WTC11 (cell line): ENCODE measurements at regions not wholly inside any gene's neighbourhood (a gene's known extent, or its start where the extent isn't known, plus 50 kb on each side); places are given as distances from the start of the nearest gene placed in this dataset.

Experiments used
- ATAC-seq: fragments of 200-7000 bp; cut with Tn5 transposase; 2 replicates; pipeline ENCODE4 v1.10.0; 2021; ENCODE audit warnings: mild to moderate bottlenecking, moderate library complexity
- CTCF ChIA-PET: fragments of 300-600 bp; sonication (Branson Sonifier 250); formaldehyde crosslinking; loops from one replicate; lab custom pipeline; 2021; ENCODE audit warnings: antibody characterized with exemption; lab: Charles Lee
- POLR2A ChIA-PET: fragments of 350-600 bp; sonication (Branson Sonifier 250); formaldehyde crosslinking; loops from one replicate; lab custom pipeline; 2021; ENCODE audit warnings: antibody characterized with exemption; lab: Charles Lee
- DNase-seq: peaks from one replicate; pipeline ENCODE4 v3.0.0; 2021; ENCODE audit warnings: low spot score
- H3K27ac Mint-ChIP-seq: 2 replicates; pipeline ENCODE4 v1.8.0; 2021; ENCODE audit warnings: mixed read lengths
- H3K27me3 Mint-ChIP-seq: 2 replicates; pipeline ENCODE4 v1.8.0; 2021; ENCODE audit warnings: low read depth, mild to moderate bottlenecking, moderate library complexity, mixed read lengths
- H3K36me3 Mint-ChIP-seq: 2 replicates; pipeline ENCODE4 v1.8.0; 2021; ENCODE audit warnings: mixed read lengths
- H3K4me1 Mint-ChIP-seq: 2 replicates; pipeline ENCODE4 v1.8.0; 2022; ENCODE audit warnings: mixed read lengths
- H3K4me3 Mint-ChIP-seq: 2 replicates; pipeline ENCODE4 v1.8.0; 2021; ENCODE audit warnings: mild to moderate bottlenecking, moderate library complexity, mixed read lengths
- H3K9me3 Mint-ChIP-seq: 2 replicates; pipeline ENCODE4 v1.8.0; 2021; ENCODE audit warnings: mixed read lengths
- ATF1 ChIP-seq: sonication (generic); formaldehyde crosslinking; IDR thresholded peaks from 2 replicates; pipeline ENCODE4 v1.8.1; 2023; ENCODE audit warnings: mild to moderate bottlenecking, moderate library complexity, missing genetic modification reagents
- EMX1 ChIP-seq: fragments of 250-450 bp; sonication (Bioruptor Pico); IDR thresholded peaks from 2 replicates; pipeline ENCODE4 v1.8.0; 2021; ENCODE audit warnings: mild to moderate bottlenecking
- ETV6 ChIP-seq: sonication (generic); formaldehyde crosslinking; IDR thresholded peaks from 2 replicates; pipeline ENCODE4 v1.8.1; 2022; ENCODE audit warnings: mild to moderate bottlenecking, missing genetic modification reagents
- GRHL2 ChIP-seq: fragments of 250-450 bp; sonication (Bioruptor Pico); IDR thresholded peaks from 2 replicates; pipeline ENCODE4 v1.8.0; 2022; ENCODE audit warnings: mild to moderate bottlenecking, moderate library complexity; ENCODE audit not compliant: insufficient replicate concordance, severe bottlenecking
- HMGA2 ChIP-seq: fragments of 250-450 bp; sonication (Bioruptor Pico); IDR thresholded peaks from 2 replicates; pipeline ENCODE4 v1.4.0; 2021; ENCODE audit warnings: mild to moderate bottlenecking, moderate library complexity
- IRF2 ChIP-seq: sonication (generic); formaldehyde crosslinking; IDR thresholded peaks from 2 replicates; pipeline ENCODE4 v1.8.0; 2022; ENCODE audit warnings: low read depth, missing genetic modification reagents, borderline replicate concordance
- KAT7 ChIP-seq: sonication (generic); formaldehyde crosslinking; IDR thresholded peaks from 2 replicates; pipeline ENCODE4 v1.8.1; 2023; ENCODE audit warnings: missing genetic modification reagents, mild to moderate bottlenecking, borderline replicate concordance
- ZMAT4 ChIP-seq: fragments of 250-450 bp; sonication (Bioruptor Pico); IDR thresholded peaks from 2 replicates; pipeline ENCODE4 v1.9.0; 2021; ENCODE audit warnings: mild to moderate bottlenecking
- ZNF263 ChIP-seq: sonication (generic); formaldehyde crosslinking; IDR thresholded peaks from 2 replicates; pipeline ENCODE4 v1.8.1; 2022; ENCODE audit warnings: low read depth, mild to moderate bottlenecking, moderate library complexity, missing genetic modification reagents
- ZNF423 ChIP-seq: fragments of 250-450 bp; sonication (Bioruptor Pico); IDR thresholded peaks from 2 replicates; pipeline ENCODE4 v2.1.2; 2022; ENCODE audit warnings: mild to moderate bottlenecking, moderate library complexity
- TF ChIP-seq, protein P1 (sequence below): sonication (generic); formaldehyde crosslinking; IDR thresholded peaks from 2 replicates; pipeline ENCODE4 v1.8.0; 2022; ENCODE audit warnings: mild to moderate bottlenecking, missing genetic modification reagents
- TF ChIP-seq, protein P2 (sequence below): sonication (generic); formaldehyde crosslinking; IDR thresholded peaks from 2 replicates; pipeline ENCODE4 v1.8.0; 2022; ENCODE audit warnings: missing genetic modification reagents
- TF ChIP-seq, protein P3 (sequence below): fragments of 250-450 bp; sonication (Bioruptor Pico); IDR thresholded peaks from 2 replicates; pipeline ENCODE4 v2.1.2; 2022; ENCODE audit warnings: mild to moderate bottlenecking, moderate library complexity
- TF ChIP-seq, protein P4 (sequence below): sonication (generic); formaldehyde crosslinking; IDR thresholded peaks from 2 replicates; pipeline ENCODE4 v1.8.1; 2022; ENCODE audit warnings: mild to moderate bottlenecking, moderate library complexity, missing genetic modification reagents

DNA sequence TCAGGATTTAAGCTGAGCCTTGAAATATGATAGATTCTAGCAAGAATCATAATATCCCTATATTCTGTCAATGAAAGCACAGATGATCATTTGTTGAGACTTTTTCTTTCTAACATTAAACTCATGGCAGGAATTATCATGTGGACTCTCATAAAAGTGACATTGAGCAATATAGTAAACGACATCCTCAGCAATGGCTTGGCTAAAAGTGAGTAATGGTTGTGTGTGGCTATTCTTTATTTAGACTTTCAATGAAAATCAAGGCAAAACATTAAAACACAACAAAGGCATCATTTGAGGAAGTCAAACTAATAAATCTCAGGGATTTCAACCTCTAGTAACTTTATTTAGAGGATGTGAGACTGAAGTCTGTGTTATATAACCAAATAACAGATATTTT lies 257.8 kb upstream of the ADGRL4 start:
- no peak for ATAC-seq
- ChIA-PET POLR2A (no interaction called here), CTCF (interaction anchor here (1.1 kb wide), 1 partner anchor 89 kb away, joined by 3 read pairs; no protein-coding TSS in a partner anchor)
- H3K4me1 Mint-ChIP-seq = peaks cover 64% of the 10 kb centered on the region
- no peak overlapping the region for H3K4me3 Mint-ChIP-seq
- no peak for TF ChIP-seq KAT7
- no peaks in the 10 kb centered on the region for H3K27me3 Mint-ChIP-seq
- no peaks in the 10 kb centered on the region for H3K9me3 Mint-ChIP-seq
- H3K36me3 Mint-ChIP-seq = peaks cover 5% of the 10 kb centered on the region; the same call in 1 of the 2 replicates
- no peak for DNase-seq
- H3K27ac Mint-ChIP-seq = peak overlapping the region; percentile 70; the same call in 1 of the 2 replicates

DNA sequence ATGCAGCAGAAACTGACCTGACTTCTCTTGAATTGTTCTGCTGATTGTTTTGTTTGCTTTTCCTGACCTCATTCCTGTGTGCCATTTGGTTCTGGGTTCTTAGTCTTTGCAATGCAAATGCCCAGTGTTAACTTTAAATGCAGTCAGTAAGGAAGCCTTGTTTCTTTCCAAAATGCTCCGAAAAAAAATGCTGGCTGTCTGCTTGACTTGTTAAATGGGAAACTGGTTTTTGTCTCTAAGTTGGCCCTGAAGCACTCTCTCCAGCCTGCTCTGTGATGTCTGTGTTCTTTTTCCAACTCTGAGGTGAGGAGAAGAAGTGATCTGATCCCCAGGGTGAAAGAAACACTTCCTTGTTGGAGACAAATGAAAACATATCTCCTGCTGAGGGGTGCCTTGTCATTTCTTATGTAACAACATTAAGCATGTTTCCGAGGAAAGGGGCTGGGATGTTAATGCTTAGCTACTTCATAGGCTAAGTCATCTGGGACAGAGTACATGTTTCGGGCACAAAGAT lies 256.3 kb upstream of the ADGRL4 start:
- Mint-ChIP-seq H3K4me3 (peak overlapping the region; percentile 56), H3K27ac (peak overlapping the region; percentile 97), H3K4me1 (peaks cover 69% of the 10 kb centered on the region), H3K36me3 (peaks cover 5% of the 10 kb centered on the region; the same call in 1 of the 2 replicates), H3K27me3 (no peaks in the 10 kb centered on the region), H3K9me3 (no peaks in the 10 kb centered on the region)
- no peak for TF ChIP-seq EMX1 (CRISPR knock-in tag)
- TF ChIP-seq ZNF423 (CRISPR knock-in tag) = peak; percentile 61; the same call in 1 of the 2 replicates
- TF ChIP-seq ETV6 (CRISPR knock-in tag) = 0 out of 2 replicates have a peak, but pooled peaks have one; percentile 12
- no peak for TF ChIP-seq HMGA2
- no peak for TF ChIP-seq ZNF263 (CRISPR knock-in tag)
- TF ChIP-seq, protein P1, sequence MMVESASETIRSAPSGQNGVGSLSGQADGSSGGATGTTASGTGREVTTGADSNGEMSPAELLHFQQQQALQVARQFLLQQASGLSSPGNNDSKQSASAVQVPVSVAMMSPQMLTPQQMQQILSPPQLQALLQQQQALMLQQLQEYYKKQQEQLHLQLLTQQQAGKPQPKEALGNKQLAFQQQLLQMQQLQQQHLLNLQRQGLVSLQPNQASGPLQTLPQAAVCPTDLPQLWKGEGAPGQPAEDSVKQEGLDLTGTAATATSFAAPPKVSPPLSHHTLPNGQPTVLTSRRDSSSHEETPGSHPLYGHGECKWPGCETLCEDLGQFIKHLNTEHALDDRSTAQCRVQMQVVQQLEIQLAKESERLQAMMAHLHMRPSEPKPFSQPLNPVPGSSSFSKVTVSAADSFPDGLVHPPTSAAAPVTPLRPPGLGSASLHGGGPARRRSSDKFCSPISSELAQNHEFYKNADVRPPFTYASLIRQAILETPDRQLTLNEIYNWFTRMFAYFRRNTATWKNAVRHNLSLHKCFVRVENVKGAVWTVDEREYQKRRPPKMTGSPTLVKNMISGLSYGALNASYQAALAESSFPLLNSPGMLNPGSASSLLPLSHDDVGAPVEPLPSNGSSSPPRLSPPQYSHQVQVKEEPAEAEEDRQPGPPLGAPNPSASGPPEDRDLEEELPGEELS (CRISPR knock-in tag) = peak; percentile 21; the same call in 1 of the 2 replicates
- CTCF ChIA-PET = no interaction called here
- POLR2A ChIA-PET = no interaction called here
- ATAC-seq = peak; percentile 93
- DNase-seq = no peak

DNA sequence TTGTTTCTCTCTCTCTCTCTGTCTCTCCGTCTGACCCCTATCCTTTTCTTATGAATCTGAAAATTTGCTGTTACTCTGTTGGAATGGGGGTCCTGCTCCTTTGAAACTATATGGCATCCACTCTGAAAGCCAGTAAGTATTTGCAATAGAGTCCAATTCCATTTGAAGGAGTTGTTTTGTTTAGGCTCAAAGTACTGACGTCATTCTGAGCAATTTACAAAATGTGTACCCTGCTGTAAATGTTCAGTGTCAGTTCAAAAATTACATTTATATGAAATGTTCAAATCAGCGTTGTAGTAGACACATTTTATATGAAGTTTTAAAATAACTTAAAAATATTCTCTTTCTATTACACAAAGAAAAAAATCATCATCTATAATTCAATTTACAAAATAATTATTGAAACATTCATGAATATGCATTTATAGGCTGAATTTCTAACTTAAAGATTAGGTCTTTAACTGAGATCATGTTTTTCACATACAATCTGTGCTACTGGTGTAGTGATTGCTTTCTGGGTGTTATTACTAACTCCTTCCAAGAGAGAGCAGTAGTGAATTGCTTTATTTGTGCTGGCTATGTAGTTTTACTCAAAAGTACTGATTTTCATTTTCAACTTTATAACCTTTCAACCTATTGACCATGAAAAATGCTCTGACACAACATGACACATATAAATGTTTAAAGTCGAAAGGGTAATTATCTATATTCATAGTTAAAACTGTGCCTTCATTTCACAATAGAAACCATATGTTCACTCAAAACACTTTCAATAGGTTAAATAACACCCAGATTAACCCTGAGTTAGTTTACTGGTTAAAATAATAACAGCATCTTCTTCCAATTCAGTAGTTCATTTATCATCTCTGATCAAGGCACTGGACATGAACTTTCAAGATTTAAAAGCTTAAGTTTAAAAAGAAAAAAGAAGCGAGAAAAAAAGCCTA lies 253.1 kb upstream of the ADGRL4 start:
- no peak for DNase-seq
- ATAC-seq = peak; percentile 25; the same call in 1 of the 2 replicates
- no peaks in the 10 kb centered on the region for H3K27me3 Mint-ChIP-seq
- H3K27ac Mint-ChIP-seq = no peak overlapping the region
- CTCF ChIA-PET = interaction anchor here (0.7 kb wide), 1 partner anchor 495 kb away, joined by 3 read pairs; no protein-coding TSS in a partner anchor
- H3K36me3 Mint-ChIP-seq = no peaks in the 10 kb centered on the region
- H3K4me1 Mint-ChIP-seq = peaks cover 62% of the 10 kb centered on the region
- H3K4me3 Mint-ChIP-seq = no peak overlapping the region
- H3K9me3 Mint-ChIP-seq = no peaks in the 10 kb centered on the region
- TF ChIP-seq, protein P2, sequence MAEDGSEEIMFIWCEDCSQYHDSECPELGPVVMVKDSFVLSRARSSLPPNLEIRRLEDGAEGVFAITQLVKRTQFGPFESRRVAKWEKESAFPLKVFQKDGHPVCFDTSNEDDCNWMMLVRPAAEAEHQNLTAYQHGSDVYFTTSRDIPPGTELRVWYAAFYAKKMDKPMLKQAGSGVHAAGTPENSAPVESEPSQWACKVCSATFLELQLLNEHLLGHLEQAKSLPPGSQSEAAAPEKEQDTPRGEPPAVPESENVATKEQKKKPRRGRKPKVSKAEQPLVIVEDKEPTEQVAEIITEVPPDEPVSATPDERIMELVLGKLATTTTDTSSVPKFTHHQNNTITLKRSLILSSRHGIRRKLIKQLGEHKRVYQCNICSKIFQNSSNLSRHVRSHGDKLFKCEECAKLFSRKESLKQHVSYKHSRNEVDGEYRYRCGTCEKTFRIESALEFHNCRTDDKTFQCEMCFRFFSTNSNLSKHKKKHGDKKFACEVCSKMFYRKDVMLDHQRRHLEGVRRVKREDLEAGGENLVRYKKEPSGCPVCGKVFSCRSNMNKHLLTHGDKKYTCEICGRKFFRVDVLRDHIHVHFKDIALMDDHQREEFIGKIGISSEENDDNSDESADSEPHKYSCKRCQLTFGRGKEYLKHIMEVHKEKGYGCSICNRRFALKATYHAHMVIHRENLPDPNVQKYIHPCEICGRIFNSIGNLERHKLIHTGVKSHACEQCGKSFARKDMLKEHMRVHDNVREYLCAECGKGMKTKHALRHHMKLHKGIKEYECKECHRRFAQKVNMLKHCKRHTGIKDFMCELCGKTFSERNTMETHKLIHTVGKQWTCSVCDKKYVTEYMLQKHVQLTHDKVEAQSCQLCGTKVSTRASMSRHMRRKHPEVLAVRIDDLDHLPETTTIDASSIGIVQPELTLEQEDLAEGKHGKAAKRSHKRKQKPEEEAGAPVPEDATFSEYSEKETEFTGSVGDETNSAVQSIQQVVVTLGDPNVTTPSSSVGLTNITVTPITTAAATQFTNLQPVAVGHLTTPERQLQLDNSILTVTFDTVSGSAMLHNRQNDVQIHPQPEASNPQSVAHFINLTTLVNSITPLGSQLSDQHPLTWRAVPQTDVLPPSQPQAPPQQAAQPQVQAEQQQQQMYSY (CRISPR knock-in tag) = no peak
- TF ChIP-seq, protein P3, sequence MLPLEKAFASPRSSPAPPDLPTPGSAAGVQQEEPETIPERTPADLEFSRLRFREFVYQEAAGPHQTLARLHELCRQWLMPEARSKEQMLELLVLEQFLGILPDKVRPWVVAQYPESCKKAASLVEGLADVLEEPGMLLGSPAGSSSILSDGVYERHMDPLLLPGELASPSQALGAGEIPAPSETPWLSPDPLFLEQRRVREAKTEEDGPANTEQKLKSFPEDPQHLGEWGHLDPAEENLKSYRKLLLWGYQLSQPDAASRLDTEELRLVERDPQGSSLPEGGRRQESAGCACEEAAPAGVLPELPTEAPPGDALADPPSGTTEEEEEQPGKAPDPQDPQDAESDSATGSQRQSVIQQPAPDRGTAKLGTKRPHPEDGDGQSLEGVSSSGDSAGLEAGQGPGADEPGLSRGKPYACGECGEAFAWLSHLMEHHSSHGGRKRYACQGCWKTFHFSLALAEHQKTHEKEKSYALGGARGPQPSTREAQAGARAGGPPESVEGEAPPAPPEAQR (CRISPR knock-in tag) = no peak
- TF ChIP-seq IRF2 (CRISPR knock-in tag) (no peak), ZMAT4 (CRISPR knock-in tag) (no peak), ATF1 (no peak), GRHL2 (no peak)
- TF ChIP-seq, protein P4, sequence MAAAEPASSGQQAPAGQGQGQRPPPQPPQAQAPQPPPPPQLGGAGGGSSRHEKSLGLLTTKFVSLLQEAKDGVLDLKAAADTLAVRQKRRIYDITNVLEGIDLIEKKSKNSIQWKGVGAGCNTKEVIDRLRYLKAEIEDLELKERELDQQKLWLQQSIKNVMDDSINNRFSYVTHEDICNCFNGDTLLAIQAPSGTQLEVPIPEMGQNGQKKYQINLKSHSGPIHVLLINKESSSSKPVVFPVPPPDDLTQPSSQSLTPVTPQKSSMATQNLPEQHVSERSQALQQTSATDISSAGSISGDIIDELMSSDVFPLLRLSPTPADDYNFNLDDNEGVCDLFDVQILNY (CRISPR knock-in tag) = no peak
- POLR2A ChIA-PET = no interaction called here
